HepG2 (cell line): ENCODE measurements at regions not wholly inside any gene's neighbourhood (a gene's known extent, or its start where the extent isn't known, plus 50 kb on each side); places are given as distances from the start of the nearest gene placed in this dataset.

Experiments used
- CBX1 ChIP-seq: IDR thresholded peaks from one replicate; pipeline ENCODE4 v1.6.1; 2016; ENCODE audit warnings: antibody characterized with exemption, low read depth
- FLYWCH1 ChIP-seq: sonication (generic); formaldehyde crosslinking; IDR thresholded peaks from 2 replicates; pipeline ENCODE4 v1.8.1; 2023; ENCODE audit warnings: mild to moderate bottlenecking, missing genetic modification reagents
- HINFP ChIP-seq: sonication (generic); formaldehyde crosslinking; IDR thresholded peaks from 2 replicates; pipeline ENCODE4 v1.4.0; 2020; ENCODE audit warnings: low read depth, mild to moderate bottlenecking, missing genetic modification reagents
- KIAA2018 ChIP-seq: sonication (generic); formaldehyde crosslinking; IDR thresholded peaks from 2 replicates; pipeline ENCODE4 v1.5.0; 2020; ENCODE audit warnings: mild to moderate bottlenecking, missing genetic modification reagents, borderline replicate concordance
- KLF16 ChIP-seq, 2 experiments: sonication (generic) in 1 of 2; formaldehyde crosslinking in 1 of 2; IDR thresholded peaks; 2 replicates each; pipeline versions ENCODE4 v1.6.1 to v1.8.0; 2016 to 2023; ENCODE audit warnings: missing genetic modification reagents in 2 of 2, missing compliant biosample characterization in 1 of 2
- LBX2 ChIP-seq: sonication (generic); formaldehyde crosslinking; IDR thresholded peaks from 2 replicates; pipeline ENCODE4 v1.5.0; 2020; ENCODE audit warnings: missing genetic modification reagents, mild to moderate bottlenecking, borderline replicate concordance
- NR1H2 ChIP-seq: sonication (generic); formaldehyde crosslinking; IDR thresholded peaks from 2 replicates; pipeline ENCODE4 v1.8.1; 2022; ENCODE audit warnings: low read depth, missing genetic modification reagents, borderline replicate concordance
- ONECUT2 ChIP-seq: sonication (generic); formaldehyde crosslinking; IDR thresholded peaks from 2 replicates; pipeline ENCODE4 v1.4.0; 2020; ENCODE audit warnings: missing genetic modification reagents
- PRMT3 ChIP-seq: sonication (generic); formaldehyde crosslinking; IDR thresholded peaks from 2 replicates; pipeline ENCODE4 v1.8.1; 2022; ENCODE audit warnings: low read depth, mild to moderate bottlenecking, moderate library complexity, missing genetic modification reagents, borderline replicate concordance
- SIN3B ChIP-seq: fragments of 150-350 bp; IDR thresholded peaks from 2 replicates; pipeline ENCODE4 v1.6.1; 2014; ENCODE audit warnings: low read length
- ZNF333 ChIP-seq: sonication (generic); formaldehyde crosslinking; IDR thresholded peaks from 2 replicates; pipeline ENCODE4 v1.4.0; 2020; ENCODE audit warnings: mild to moderate bottlenecking, missing genetic modification reagents, borderline replicate concordance
- ZNF382 ChIP-seq: sonication (generic); formaldehyde crosslinking; IDR thresholded peaks from 2 replicates; pipeline ENCODE4 v1.5.0; 2020; ENCODE audit warnings: missing genetic modification reagents, mild to moderate bottlenecking, borderline replicate concordance
- ZNF383 ChIP-seq: sonication (generic); formaldehyde crosslinking; IDR thresholded peaks from 2 replicates; pipeline ENCODE4 v1.4.0; 2020; ENCODE audit warnings: missing genetic modification reagents, mild to moderate bottlenecking, borderline replicate concordance
- ZNF446 ChIP-seq: sonication (generic); formaldehyde crosslinking; IDR thresholded peaks from 2 replicates; pipeline ENCODE4 v1.5.0; 2020; ENCODE audit warnings: mild to moderate bottlenecking, missing genetic modification reagents
- ZZZ3 ChIP-seq: sonication (generic); formaldehyde crosslinking; IDR thresholded peaks from 2 replicates; pipeline ENCODE4 v1.4.0; 2020; ENCODE audit warnings: missing genetic modification reagents, mild to moderate bottlenecking, borderline replicate concordance

- no peak for TF ChIP-seq LBX2 (CRISPR knock-in tag)
- TF ChIP-seq KLF16 (CRISPR knock-in tag; IDR thresholded peaks at IDR 0.05) = peak in 1 of 2 experiments; percentile 70; a peak in 2 of 4 replicates
- peak; percentile 24; the same call in 1 of the 2 replicates for TF ChIP-seq ONECUT2 (CRISPR knock-in tag)
- peak; percentile 56; the same call in 1 of the 2 replicates for TF ChIP-seq ZZZ3 (CRISPR knock-in tag)
- TF ChIP-seq CBX1 = peak; percentile 16
- TF ChIP-seq HINFP (CRISPR knock-in tag) = peak; percentile 92
- TF ChIP-seq ZNF333 = peak; percentile 80; the same call in 1 of the 2 replicates
- TF ChIP-seq NR1H2 (CRISPR knock-in tag) = no peak; the same call in 1 of the 2 replicates
- no peak for TF ChIP-seq FLYWCH1 (CRISPR knock-in tag)
- TF ChIP-seq ZNF383 (CRISPR knock-in tag) = no peak
- no peak for TF ChIP-seq ZNF446 (CRISPR knock-in tag)
- no peak for TF ChIP-seq ZNF382 (CRISPR knock-in tag)
- TF ChIP-seq SIN3B = 0 out of 2 replicates have a peak, but pooled peaks have one; percentile 13
- TF ChIP-seq KIAA2018 (CRISPR knock-in tag) = 0 out of 2 replicates have a peak, but pooled peaks have one; percentile 17
- TF ChIP-seq PRMT3 (CRISPR knock-in tag) = peak; percentile 79; the same call in 1 of the 2 replicates
Measured at GRCh38 chr6:26216886-26217713, 129.9 kb downstream of the HFE start (continued).
